GM18907 (cell line): ENCODE measurements at regions not wholly inside any gene's neighbourhood (a gene's known extent, or its start where the extent isn't known, plus 50 kb on each side); places are given as distances from the start of the nearest gene placed in this dataset.
"Not testable (repeated sequence)": the region's sequence is repeated elsewhere in the genome, so short reads cannot be mapped to it uniquely, and the experiment has no call there.

Experiments used
- ATAC-seq: cut with Tn5 transposase; IDR thresholded peaks from one replicate; pipeline ENCODE4 v1.9.1; 2021; ENCODE audit warnings: mild to moderate bottlenecking, moderate library complexity; ENCODE audit not compliant: unreplicated experiment

- ATAC-seq: no peak
These were observed 612.4 kb upstream of the ZFP42 start for GRCh38 chr4:187383181-187383580.

- no peak for ATAC-seq
These were observed 607.8 kb upstream of the ZFP42 start for GRCh38 chr4:187387739-187388138.

DNA sequence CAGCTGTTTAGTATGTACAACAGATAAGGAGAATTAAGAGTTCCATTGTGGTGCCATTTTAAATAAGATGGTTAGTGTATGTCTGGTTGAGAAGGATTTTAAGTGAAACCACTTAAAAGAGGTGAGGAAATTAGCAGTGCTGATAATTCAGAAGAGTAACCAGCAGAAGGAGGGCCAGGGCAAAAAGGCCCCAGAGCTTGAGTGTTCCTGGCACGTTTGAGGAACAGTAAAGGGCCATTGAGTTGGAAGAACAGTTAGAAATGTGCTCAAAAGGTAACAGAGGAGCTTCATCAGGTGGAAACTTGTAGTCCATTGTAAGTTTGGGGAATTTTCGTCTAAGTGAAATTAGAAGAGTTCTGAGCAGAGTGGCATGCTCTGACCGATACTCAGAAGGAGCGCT is 606.2 kb upstream of the ZFP42 start:
- ATAC-seq: no peak

DNA sequence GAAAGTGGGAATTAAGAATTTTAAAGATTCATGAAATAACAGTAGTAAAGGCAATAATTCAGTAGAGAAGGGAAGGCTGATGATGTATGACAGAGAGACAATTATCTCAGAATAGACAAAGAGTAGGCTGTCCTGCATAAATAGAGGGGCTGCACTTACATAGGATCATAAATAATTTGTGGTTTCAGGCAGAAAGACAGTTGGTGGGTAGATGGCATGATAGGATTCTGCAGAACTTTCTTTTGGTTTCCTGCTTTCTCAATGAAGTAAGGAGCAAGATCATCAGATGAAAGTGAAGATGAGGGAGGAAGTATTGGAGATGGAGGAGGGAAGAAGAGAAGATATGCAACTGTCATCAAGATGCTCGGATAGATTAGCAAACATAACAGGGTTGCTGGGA is 604.9 kb upstream of the ZFP42 start:
- ATAC-seq: no peak

DNA sequence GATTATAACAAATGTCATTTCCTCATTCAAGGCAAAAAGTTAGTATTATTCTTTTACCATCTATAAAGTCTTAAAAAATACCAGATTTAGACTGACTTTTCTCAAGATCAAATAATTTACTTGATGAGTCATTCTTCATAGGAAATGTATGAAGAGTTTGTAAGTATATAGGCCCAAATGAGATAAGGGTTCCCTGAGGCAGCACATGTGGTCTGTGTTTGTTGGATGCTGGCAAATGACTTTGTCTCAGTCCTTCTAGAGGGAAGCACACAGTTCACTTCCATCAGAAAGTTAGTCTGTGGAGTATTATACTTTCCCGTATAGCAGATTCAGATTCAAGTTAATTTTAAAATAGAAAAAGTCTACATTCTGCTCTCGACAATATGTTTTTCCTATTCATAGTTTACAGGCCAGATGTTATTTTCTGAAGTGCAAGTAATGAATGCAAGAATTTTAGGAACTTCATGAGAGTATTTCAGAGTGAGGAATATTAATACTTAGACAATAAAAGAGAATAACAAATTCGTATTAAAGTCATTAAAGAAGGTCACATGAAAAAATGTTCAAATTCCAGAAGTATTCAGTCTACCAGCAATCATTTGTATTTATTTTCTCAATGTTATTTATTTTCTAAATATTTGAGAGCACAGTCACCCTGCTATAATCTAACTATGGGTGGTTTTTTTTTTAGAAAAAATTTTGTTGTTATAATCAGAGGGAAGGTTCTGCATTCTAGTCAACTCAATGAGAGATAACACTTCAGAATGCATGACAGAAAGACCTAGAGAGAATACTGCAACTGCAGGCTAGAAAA is 601.8 kb upstream of the ZFP42 start:
- no peak for ATAC-seq

GRCh38 chr4:187396106-187396505 is 599.5 kb upstream of the ZFP42 start:
- no peak for ATAC-seq

DNA sequence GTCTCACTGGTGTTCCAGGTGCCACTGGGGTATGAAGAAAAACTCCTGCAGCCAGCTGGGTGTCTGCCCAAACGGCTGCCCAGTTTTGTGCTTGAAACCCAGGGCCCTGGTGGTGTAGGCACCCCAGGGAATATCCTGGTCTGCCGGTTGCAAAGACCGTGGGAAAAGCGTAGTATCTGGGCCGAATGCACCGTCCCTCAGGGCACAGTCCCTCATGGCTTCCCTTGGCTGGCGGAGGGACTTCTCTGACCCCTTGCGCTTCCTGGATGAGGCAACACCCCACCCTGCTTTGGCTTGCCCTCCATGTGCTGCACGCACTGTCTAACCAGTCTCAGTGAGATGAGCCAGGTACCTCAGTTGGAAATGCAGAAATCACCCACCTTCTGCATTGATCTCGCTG is 587.1 kb upstream of the ZFP42 start:
- ATAC-seq: not testable (repeated sequence)

DNA sequence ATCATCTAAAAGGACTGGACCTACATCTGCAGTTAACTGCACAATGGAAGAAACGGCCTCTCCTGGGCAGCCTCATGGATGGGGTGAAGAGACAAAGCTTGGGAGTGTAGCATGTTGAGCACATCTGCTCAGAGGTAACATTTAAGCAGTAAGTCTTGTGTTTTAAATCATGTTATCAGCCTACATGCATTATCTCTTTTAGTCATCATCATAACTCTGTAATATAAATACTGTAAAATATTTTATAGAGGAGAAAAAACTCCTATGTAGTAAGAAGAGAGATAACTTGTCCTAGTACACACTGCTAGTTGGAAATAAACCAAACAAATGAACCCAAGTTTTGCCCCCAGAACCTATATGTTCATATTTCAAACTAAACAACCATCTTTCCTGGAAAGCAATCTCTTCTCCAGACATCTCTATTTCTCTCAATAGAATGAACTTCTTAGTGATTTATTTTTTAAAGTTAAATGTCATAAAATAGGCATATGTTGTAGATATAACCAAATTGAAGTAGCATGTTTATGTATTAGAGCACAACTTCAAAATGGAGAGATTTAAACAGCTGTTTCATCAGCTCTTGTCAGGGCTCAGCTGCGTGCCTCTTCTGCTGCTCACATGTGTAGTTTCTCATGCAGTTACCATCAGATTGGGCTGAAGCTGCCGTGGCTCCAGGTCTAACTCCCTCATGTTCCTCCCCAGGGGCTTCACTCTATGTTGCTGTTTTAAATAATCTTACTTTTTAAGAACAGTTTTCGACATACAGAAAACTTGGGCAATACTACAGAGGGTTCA is 581.8 kb upstream of the ZFP42 start:
- no peak for ATAC-seq

DNA sequence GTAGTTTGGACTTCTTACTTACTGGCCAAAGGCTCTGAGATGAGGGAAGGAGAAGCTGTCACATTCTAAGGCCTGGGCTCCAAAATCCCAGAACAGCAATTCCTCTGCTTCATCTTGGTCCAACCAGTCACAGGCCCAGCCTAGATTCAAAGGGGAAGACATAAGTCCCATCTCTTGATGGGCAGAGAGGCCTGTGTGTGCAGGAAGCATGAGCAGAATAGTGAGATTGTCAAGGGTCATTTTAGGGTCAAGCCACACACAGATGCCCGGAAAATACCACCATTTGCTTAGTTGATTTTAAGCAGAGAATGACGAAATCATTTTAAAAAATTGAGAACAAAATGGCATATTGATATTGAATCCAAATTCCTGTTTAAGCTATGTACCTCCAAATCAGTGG is 580.9 kb upstream of the ZFP42 start:
- no peak for ATAC-seq

GRCh38 chr4:187415231-187415630 is 580.3 kb upstream of the ZFP42 start:
- ATAC-seq: no peak

DNA sequence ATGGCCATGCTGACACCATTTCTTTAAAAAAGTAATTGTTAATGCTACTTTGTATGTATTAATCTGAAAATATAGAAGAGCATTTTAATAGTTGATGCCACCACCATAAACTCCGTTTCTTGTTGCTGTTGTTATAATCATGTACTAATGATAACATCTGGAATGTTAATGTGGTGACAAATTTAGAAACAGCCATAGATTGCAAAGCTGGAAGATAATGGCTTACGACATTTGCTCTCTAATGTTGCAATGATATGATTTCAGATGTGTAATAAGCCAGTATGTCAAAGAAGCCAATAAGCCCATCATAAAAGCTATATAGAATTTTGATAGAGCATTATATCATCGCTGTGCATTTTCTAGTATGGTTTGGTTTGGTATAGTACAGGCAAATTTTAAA is 579.4 kb upstream of the ZFP42 start:
- ATAC-seq: no peak

GRCh38 chr4:187417721-187418120 is 577.9 kb upstream of the ZFP42 start:
- no peak for ATAC-seq

DNA sequence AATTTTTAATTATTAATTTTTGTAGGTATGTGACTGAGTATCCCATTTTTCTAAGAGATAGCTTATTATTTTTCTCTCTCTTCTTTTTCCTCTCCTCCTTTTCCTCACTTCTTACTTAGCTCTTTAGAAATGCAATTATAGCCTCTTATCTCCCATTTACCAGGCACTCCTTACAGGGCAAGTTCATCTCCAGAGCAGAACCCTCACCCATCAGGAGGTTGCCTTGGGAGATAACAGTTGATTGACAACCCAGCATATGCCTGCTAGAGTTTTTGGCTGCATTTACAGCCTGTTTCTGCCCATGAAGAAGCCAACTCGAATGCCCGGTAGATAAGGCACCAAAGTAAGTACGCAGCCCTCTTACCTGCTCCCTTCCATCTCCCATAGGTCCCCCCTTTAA is 572.9 kb upstream of the ZFP42 start:
- no peak for ATAC-seq

DNA sequence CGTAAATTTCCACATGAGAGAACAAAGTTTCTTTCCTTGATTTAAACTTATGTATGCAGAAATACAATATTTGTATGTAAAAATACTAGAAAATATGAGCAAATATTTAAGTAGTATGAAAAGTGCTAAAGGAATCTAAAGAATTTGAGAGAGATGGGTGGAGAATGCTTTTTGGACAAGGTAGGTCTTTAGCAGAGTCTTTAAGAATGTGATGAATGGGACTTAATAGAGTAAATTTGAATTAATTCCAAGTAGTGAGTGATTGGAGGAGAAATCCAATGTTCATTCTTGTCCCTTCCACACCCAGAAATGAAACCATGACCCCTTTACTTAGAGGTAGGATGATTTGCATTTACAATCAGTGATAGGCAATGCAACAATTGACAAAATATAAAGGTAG is 570.9 kb upstream of the ZFP42 start:
- no peak for ATAC-seq

DNA sequence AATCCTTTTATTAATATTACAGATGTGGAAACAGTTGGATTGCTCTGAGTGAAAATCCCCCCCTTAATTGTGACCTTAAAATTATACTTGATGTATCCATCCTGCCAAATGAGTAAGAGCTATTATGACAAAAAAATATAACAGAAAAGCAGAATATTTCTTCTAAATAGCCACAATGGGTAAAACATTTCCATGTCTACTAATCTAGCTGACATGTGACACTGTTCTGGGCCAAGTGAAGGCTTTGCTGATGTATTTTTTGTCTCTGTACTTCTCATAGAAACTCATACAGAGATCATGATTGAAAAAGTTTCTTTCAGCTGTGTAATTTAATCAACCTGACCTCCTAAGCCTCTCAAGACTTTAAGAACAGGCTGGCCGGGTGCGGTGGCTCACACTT is 569.1 kb upstream of the ZFP42 start:
- no peak for ATAC-seq

DNA sequence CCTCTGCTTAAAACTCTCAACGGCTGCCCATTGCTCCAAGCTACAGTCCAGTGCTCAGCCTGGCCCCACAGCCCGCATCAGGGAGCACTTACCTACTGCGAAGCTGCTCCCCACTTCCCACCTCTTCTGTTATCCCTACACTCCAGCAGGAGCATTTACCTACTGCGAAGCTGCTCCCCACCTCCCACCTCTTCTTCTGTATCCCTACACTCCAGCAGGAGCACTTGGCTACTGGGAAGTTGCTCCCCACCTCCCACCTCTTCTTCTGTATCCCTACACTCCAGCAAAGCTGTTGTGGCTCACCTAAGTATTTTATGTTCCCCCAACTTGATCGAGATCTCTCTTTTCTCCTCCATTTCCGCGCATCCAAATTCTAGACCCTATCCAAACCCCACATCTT is 563.3 kb upstream of the ZFP42 start:
- no peak for ATAC-seq

DNA sequence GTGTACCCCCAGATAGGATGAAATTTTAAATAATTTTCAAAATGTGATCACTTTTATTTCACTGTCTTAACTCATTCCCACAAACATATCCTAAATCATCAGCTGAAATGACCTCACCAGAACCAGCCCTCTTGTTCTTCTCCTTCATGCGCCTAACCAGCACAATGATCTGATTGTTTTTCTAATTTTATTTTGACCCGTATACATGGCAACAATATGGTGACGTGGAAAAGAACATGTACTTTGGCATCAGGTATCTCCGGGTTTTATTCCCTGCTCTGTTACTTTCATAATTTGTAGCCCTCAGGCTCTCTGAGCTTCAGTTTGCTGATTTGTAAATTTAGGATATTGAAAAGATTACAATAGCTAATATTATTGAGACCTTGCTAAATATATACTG is 562.4 kb upstream of the ZFP42 start:
- no peak for ATAC-seq

- ATAC-seq: no peak
These were observed 559.3 kb upstream of the ZFP42 start for GRCh38 chr4:187436251-187436650.

DNA sequence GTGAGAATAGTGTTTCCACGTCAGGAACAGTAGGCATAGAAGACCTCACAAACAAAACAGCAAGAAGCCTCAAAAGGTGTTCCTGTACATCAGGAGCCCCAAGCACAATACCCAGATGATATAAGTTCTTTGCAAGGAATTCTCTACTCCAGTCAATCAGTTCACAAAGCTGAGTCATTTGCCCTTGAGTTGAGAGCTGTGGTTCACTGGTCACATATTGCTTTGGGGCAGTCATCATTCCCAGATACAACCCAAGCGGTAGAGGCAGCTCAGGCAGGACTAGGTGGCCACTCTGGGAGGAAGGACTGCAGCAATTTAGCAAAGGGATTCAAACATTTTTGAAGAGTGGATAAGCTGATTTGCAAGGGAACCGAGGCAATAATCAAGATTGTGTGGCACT is 551.5 kb upstream of the ZFP42 start:
- ATAC-seq: no peak

DNA sequence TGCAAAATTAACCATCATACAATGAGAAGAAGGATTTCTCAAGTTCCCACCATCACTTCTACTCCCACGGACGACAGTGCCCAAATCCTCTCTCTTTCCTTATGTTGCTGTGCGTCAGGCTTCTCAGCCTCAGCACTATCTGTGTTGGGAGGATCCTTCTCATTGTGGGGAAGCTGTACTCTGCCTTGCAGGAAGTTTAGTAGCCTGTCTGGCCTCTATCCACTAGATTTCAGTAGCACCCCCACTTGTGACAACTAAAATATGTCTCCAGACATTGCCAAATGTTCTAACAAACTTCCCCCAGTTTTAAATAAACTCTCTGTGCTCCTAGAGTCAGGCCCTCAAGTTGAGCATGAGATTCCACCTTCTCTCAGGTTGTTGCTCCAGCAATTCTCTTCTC is 545.9 kb upstream of the ZFP42 start:
- no peak for ATAC-seq

- no peak for ATAC-seq
These were observed 543.8 kb upstream of the ZFP42 start for GRCh38 chr4:187451776-187452175.

DNA sequence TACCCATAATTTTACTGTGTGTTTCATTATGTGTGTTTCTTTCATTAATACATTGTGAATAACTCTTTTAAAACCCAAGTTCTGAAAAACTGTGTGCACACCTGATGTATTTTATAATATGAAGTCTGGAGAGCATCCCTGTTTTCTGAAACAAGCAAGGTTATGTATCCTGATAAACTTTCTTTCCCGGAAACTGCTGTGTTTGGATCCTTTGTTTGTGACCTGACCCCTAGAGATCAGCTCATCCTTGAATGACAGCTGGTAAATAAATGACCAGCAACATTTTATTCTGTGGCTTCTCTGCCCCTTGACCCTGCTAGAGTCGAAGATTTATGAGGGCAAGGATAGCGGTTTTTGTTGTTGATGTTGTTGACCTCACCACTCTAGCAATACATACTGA is 535.6 kb upstream of the ZFP42 start:
- ATAC-seq: no peak
